GM18909 (cell line): ENCODE measurements at regions not wholly inside any gene's neighbourhood (a gene's known extent, or its start where the extent isn't known, plus 50 kb on each side); places are given as distances from the start of the nearest gene placed in this dataset.
"Not testable (repeated sequence)": the region's sequence is repeated elsewhere in the genome, so short reads cannot be mapped to it uniquely, and the experiment has no call there.

ENCODE experiments used
- ATAC-seq: cut with Tn5 transposase; IDR thresholded peaks from one replicate; pipeline ENCODE4 v1.9.1; 2021; ENCODE audit warnings: mild to moderate bottlenecking; ENCODE audit not compliant: unreplicated experiment, poor library complexity

- ATAC-seq: no peak
These were observed 53.2 kb upstream of the UBE2E3 start for GRCh38 chr2:180927030-180927686.

DNA sequence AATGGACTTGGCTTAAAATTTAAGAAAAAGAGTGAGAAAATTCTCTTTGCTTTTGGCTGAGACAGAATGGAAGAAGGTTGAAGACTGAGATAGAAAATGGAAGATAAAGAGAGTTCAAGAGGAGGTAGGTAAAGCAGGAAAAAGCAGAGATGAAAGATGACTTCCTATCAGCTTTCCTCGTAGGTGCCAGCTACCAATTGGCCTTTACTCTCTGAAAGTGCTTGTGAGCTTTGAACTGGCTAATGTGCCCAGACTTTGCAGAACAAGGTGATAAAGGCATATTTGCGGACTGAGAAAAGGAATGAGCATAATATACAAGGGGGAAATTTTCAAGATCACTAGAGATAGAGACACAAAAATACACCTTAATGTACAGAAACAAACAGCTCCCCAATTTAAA, 54.7 kb upstream of the UBE2E3 start:
- ATAC-seq: no peak

GRCh38 chr2:180924063-180924462, 56.3 kb upstream of the UBE2E3 start:
- no peak for ATAC-seq

- no peak for ATAC-seq
These were observed 69.4 kb upstream of the UBE2E3 start for GRCh38 chr2:180910831-180911665.

- ATAC-seq: no peak
These were observed 72.7 kb upstream of the UBE2E3 start for GRCh38 chr2:180907731-180908130.

- no peak for ATAC-seq
These were observed 74.9 kb upstream of the UBE2E3 start for GRCh38 chr2:180905461-180905860.

DNA sequence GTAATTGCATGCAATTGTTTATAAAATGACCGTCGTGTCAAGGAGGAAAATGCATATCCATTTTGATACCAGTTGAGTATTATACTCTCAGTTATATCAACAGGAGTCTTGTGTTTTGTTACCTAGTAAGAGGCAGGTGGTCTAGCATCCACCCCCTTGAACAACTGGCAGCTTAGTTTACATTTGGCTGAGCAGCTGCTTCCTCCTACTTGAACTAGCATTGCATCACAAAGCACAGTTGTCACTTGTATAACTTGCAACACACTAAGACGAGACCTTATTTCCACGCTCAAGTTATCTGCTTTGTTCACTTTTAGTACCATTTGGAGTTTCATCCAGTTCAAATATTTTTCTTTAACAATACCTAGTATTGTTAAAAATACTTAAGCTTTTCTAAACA, 75.4 kb upstream of the UBE2E3 start:
- no peak for ATAC-seq

DNA sequence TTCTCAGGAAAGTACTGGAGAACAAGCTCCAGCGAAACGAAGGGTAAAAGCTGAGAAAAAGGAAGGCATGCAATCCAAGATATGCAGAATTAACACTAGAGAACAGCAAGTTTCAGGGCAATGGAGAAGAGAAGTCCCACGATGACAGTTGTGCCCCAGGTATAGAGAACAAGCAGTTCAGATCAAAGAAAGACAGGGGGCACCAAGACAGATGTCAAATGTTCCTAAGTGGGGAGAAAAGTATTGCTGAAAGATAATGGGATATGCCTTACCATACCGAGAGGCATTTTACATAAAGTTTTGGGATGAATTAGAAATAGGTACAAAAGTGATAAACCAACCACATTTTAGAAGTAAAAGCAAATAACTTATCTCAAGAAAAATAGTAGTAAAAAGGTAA, 79.1 kb upstream of the UBE2E3 start:
- no peak for ATAC-seq

GRCh38 chr2:180893752-180894151, 86.7 kb upstream of the UBE2E3 start:
- no peak for ATAC-seq

DNA sequence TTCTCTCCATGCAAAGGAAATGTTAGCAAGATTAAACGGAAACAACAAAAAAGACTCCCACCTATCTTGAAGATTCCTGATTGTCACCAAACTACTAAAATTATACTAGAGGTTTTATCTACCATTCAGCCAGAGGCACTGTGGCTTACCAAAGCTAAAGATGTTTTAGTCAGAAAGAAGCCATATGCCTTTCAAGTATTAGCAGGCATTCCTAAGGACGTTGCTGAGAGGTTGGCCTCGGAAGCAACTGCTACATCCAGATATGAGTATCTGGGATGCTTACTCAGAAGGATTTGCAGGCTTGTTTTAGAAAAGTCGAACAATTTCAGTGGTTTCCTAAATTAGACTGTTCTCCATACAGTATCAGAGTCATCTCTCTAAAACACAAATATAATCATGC, 88.3 kb upstream of the UBE2E3 start:
- ATAC-seq: no peak

- ATAC-seq: no peak
These were observed 89.0 kb upstream of the UBE2E3 start for GRCh38 chr2:180891360-180891759.

GRCh38 chr2:180890781-180891180, 89.6 kb upstream of the UBE2E3 start:
- no peak for ATAC-seq

DNA sequence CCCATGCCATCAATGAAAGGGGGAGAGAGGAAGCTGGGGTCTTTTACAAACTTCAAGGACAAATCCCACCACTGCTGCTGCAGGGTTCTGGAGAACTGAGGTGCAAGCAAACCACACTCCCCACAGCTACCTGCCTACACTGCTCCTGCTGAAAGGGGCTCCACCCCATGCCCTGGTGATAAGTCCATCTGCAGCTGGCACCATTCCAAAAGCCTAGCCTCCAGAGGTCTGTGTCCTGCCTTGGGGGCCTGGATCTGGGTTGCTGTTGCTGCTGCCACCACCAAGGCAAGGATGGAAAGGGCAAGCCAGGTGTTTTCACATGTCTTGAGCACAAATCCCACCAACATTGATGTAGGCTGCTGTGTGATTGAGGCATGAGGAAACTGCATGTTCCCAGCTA, 97.4 kb upstream of the UBE2E3 start:
- ATAC-seq: no peak

GRCh38 chr2:180876506-180876905, 103.9 kb upstream of the UBE2E3 start:
- ATAC-seq: no peak

- ATAC-seq: no peak
These were observed 107.2 kb upstream of the UBE2E3 start for GRCh38 chr2:180873219-180873618.

DNA sequence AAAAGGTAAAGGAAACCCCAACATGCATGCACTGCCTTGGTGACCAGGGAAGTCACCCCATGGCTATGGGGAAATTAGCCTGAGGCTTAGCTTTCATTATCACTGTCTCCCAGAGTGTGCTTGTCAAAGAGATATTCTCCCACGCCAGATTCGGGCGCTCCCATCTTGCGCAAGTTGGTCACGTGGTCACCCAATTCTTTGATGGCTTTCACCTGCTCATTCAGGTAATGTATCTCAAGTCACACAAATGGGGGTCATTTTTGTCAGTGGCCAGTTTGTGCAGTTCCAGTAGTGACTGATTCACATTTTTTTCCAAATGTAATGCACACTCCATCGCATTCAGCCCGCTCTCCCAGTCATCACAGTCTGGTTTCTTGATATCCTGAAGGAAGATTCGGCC, 107.6 kb upstream of the UBE2E3 start:
- not testable (repeated sequence) for ATAC-seq

GRCh38 chr2:180872255-180872654, 108.2 kb upstream of the UBE2E3 start:
- ATAC-seq: no peak

DNA sequence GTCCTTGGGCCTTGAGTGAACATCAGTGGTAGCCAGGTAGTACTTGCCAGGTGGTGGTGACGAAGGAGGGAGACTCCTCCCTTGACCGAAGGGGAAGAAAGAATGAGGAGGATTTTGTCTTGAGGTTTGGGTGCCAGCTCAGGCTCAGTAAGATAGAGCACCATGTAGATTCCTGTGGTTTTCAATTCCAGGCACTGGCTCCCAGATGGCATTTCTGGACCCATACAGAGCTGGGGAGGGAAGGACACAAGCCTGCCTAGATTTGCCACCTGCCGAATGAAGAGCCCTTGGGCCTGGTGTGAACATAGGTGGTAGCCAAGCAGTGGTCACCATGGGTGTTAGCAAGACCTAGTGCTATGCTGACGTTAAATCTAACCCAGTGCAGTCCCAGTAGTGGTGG, 108.8 kb upstream of the UBE2E3 start:
- ATAC-seq: no peak

- no peak for ATAC-seq
These were observed 130.6 kb upstream of the UBE2E3 start for GRCh38 chr2:180849851-180850250.

DNA sequence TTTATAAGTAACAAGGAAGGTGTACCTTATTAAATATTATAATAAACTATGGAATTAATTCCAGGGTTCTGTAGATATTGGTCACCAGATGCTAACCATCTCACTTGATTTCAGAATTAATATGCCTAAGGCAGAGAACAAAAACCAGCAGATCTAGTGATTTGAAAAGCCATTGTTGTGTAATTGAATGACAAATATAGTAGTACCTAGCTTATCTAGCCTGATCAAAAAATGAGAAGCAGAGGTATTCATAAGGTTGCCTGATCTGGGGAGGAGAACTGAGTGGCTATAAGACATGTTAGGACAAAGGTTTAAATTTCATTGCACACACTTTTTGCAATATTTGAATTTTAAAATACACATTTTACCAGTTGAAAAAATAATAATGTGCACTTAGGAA, 132.0 kb upstream of the UBE2E3 start:
- ATAC-seq: no peak

- ATAC-seq: no peak
These were observed 133.5 kb upstream of the UBE2E3 start for GRCh38 chr2:180846756-180847472.
